GM10266 (cell line): ENCODE measurements at regions not wholly inside any gene's neighbourhood (a gene's known extent, or its start where the extent isn't known, plus 50 kb on each side); places are given as distances from the start of the nearest gene placed in this dataset.
"Not testable (repeated sequence)": the region's sequence is repeated elsewhere in the genome, so short reads cannot be mapped to it uniquely, and the experiment has no call there.

Source experiments
- DNase-seq: peaks from one replicate; pipeline ENCODE4 v3.0.0; 2012; ENCODE audit errors: extremely low spot score
- CTCF ChIP-seq: IDR thresholded peaks from 2 replicates; pipeline ENCODE4 v1.5.1; 2012; ENCODE audit warnings: mild to moderate bottlenecking, low read depth; ENCODE audit not compliant: control insufficient read depth, insufficient read depth; ENCODE audit errors: missing control alignments

GRCh38 chr3:56942523-56942922, 117.9 kb upstream of the SPATA12 start:
- no peak for TF ChIP-seq CTCF
- DNase-seq = no peak

- no peak for DNase-seq
Measured at GRCh38 chr3:56940976-56941375, 119.5 kb upstream of the SPATA12 start.

GRCh38 chr3:56940321-56940720, 120.1 kb upstream of the SPATA12 start:
- no peak for DNase-seq
- no peak for TF ChIP-seq CTCF

More at GRCh38 chr3:56940976-56941375, 119.5 kb upstream of the SPATA12 start:
- no peak for TF ChIP-seq CTCF

- TF ChIP-seq CTCF = no peak
- no peak for DNase-seq
Measured at GRCh38 chr3:56939834-56940233, 120.6 kb upstream of the SPATA12 start.

GRCh38 chr3:56938530-56938929, 121.9 kb upstream of the SPATA12 start:
- TF ChIP-seq CTCF = no peak
- DNase-seq = no peak

- no peak for DNase-seq
- no peak for TF ChIP-seq CTCF
Measured at GRCh38 chr3:56937580-56937979, 122.9 kb upstream of the SPATA12 start.

GRCh38 chr3:56935811-56936210, 124.7 kb upstream of the SPATA12 start:
- no peak for DNase-seq
- no peak for TF ChIP-seq CTCF

GRCh38 chr3:56934481-56934880, 126.0 kb upstream of the SPATA12 start:
- not testable (repeated sequence) for DNase-seq
